HEK293T (cell line): ENCODE measurements at regions not wholly inside any gene's neighbourhood (a gene's known extent, or its start where the extent isn't known, plus 50 kb on each side); places are given as distances from the start of the nearest gene placed in this dataset.

Experiments used
- BHLHE40 ChIP-seq: fragments of 450-650 bp; IDR thresholded peaks from 2 replicates; pipeline ENCODE4 v1.6.1; 2016; ENCODE audit warnings: mild to moderate bottlenecking, moderate library complexity, borderline replicate concordance
- ELF4 ChIP-seq: fragments of 450-650 bp; IDR thresholded peaks from 2 replicates; pipeline ENCODE4 v1.6.1; 2017; ENCODE audit warnings: antibody characterized with exemption
- FOXA1 ChIP-seq: fragments of 450-650 bp; IDR thresholded peaks from 2 replicates; pipeline ENCODE4 v1.6.1; 2016; ENCODE audit warnings: mild to moderate bottlenecking
- FOXK2 ChIP-seq: fragments of 450-650 bp; IDR thresholded peaks from 2 replicates; pipeline ENCODE4 v1.6.1; 2016; ENCODE audit warnings: mild to moderate bottlenecking
- L3MBTL2 ChIP-seq: fragments of 450-650 bp; conservative IDR thresholded peaks from 2 replicates; pipeline ENCODE4 v1.6.1; 2016; ENCODE audit warnings: mild to moderate bottlenecking
- LEF1 ChIP-seq: fragments of 450-650 bp; IDR thresholded peaks from 2 replicates; pipeline ENCODE4 v1.6.1; 2017; ENCODE audit warnings: mild to moderate bottlenecking, borderline replicate concordance
- PKNOX1 ChIP-seq: fragments of 450-650 bp; IDR thresholded peaks from 2 replicates; pipeline ENCODE4 v1.6.1; 2016
- SP1 ChIP-seq: fragments of 450-650 bp; IDR thresholded peaks from 2 replicates; pipeline ENCODE4 v1.6.1; 2017
- SUZ12 ChIP-seq: fragments of 450-650 bp; IDR thresholded peaks from 2 replicates; pipeline ENCODE4 v1.6.1; 2016; ENCODE audit warnings: mild to moderate bottlenecking
- TARDBP ChIP-seq: fragments of 450-650 bp; IDR thresholded peaks from 2 replicates; pipeline ENCODE4 v1.6.1; 2016

- TF ChIP-seq L3MBTL2: no peak
- TF ChIP-seq FOXK2: no peak
- no peak for TF ChIP-seq BHLHE40
- TF ChIP-seq SUZ12: no peak
- no peak for TF ChIP-seq SP1
- TF ChIP-seq ELF4: no peak
- TF ChIP-seq TARDBP: no peak
- no peak for TF ChIP-seq FOXA1
- no peak for TF ChIP-seq LEF1
- TF ChIP-seq PKNOX1: no peak
These were observed 542.8 kb downstream of the RFC3 start for GRCh38 chr13:34360702-34361101.
